DMS 273 (cell line): ENCODE measurements at regions not wholly inside any gene's neighbourhood (a gene's known extent, or its start where the extent isn't known, plus 50 kb on each side); places are given as distances from the start of the nearest gene placed in this dataset.

Source experiments
- DNase-seq: peaks from one replicate; lab custom pipeline; 2025; ENCODE audit not compliant: unreplicated experiment; lab: John Stamatoyannopoulos, UW

DNA sequence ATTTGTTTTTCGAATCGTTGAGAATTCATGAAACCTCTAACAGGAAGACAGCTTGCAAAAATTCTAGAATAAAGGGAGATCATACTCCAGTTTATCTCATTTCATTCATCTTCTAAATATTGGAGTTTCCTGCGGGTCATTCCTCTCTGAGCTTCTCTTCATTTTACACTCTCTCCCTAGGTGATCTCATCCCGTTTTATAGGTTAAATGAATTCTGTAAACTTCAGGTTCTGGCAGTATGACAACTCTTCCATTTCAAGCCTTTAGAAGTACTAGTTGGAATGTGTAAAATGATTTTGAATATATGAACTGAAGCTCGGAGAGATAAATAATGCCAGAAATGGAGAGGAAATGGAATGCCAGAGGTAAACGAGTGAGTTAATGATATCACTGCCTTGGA, 312.4 kb downstream of the METTL4 start:
- DNase-seq: no peak

DNA sequence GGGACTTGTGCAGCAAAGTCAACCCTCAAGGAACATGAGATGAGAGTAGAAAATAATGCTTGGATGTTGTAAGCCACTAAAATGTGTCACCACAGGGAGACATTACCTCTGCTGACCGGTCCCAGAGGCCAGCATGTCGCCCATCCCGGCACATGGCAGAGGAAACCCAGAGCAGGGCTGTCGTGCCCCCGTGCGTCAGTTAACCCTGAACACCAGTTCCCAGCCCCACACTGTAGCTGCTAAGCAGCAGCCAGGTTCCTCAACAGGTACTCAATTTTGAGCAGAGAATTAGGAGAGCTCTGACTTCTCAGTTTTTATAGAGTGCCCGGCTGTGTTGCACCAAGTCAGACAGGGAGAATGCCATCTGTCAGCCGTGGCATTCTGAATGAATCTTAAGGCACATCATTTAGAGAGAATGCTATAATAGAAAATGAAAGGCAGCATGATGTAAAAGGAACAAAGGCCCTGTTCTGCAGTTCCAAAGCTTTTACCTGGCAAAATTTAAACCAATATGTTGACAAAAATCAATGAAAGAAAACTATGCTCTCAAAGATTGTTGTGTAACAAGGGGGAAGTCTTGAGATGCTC, 307.9 kb downstream of the METTL4 start:
- DNase-seq: peak; percentile 25

DNA sequence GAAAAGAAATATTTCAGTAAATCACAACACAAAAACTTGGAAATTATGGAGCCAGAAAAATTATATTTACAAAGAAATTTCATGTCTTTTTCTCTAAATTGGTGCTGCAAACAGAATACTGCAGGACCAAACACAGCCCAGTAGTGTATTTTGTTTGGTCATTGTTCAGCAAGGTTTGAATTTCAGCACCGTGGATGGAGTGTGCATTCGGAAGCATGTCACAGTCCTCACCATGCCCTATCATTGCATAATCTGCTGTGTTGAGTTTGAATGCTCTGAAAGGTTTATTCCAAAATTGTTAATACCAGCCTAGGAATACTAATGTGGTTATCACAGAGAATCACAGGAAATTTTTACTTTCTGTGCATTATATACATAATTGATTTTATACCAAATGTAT, 296.7 kb downstream of the METTL4 start:
- no peak for DNase-seq

DNA sequence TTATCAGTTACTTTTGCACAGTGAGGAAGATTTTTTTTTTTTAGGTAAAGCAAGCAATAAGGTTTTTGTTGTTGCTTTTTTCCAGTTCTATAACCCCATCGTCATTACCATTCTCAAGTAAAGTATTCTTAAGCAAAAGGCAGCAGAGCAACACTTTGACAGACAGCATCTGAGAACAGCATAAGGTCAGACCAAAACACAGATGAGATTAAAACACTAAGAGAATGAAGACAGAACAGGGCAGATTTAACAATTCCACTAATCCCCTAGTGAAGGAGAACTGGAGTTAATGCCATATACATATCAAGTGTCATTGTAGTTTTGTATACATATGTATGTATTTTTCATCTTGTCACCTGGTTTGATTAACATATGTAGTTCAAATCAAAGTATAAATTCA, 290.2 kb downstream of the METTL4 start:
- no peak for DNase-seq

DNA sequence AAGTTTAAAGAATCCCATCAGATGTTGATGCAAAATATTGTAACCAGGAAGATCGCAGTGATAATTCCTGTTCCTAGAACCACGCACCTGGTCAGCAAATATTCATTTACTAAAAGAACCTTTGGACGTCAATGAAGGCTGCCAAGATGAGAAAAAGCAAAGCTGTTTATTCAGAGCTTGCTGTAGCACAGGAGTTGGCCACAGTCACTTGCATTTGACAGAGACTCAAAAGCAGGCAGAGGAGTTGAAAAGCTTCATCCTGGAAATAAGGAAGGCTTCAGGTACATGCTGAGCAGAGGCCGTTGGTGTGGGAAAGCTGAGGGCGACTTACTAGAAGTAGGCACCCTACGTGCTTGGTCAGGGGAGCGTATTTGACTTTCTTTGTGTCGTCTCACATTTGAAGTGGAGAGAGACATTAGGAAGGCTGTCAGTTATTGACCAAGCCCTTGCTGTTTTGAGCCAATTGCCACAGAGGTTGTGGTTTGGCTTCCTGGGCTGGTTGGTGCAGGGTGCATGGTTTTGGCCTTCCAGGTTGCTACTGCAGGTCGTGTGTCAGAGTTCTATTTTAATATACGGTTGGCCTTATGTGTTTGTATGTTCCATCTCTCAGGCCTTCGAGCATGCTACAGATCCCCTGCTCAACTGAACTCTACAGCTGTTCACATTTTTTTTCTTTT, 289.6 kb downstream of the METTL4 start:
- no peak for DNase-seq

DNA sequence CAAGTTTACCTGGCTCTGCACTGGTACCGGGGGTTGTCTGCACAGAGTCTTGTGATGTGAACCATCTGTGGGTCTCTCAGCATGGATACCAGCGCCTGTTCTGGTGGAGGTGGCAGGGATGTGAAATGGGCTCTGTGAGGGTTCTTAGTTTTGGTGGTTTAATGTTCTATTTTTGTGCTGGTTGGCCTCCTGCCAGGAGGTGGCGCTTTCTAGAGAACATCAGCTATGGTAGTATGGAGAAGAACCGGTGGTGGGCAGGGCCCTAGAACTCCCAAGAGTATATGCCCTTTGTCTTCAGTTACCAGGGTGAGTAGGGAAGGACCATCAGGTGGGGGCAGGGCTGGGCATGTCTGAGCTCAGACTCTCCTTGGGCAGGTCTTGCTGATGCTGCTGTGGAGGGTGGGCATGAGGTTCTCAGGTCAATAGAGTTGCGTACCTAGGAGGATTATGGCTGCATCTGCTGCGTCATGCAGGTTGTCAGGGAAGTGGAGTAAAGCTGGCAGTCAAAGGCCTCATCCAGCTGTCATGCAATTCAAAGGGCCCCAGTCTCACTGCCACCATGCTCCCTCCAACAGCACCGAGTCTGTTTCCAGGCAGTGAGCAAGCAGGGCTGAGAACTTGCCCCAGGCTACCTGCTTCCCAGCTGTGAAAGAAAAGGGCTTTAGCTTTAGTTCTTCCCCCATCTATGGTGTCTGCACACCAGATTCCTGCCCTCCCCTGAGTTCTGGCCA, 278.0 kb downstream of the METTL4 start:
- peak; percentile 43 for DNase-seq

DNA sequence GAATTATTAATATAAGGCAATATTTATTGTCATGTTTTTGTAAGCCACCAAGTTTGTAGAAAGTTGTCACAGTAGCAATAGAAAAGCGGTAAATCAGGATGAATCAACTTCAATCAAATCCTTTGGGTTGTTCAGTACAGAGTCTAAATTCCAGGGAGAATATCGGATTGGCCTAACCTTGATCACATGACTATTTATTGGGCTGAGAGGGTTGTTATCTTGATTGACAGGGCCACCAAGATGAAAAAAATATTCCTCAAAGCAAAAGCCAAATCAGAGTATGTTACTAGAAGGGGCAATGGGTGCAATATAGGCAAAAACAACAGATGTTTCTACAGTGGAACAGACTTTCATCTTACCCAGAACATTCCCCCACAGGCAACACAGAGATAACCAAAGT, 270.0 kb downstream of the METTL4 start:
- DNase-seq: no peak

DNA sequence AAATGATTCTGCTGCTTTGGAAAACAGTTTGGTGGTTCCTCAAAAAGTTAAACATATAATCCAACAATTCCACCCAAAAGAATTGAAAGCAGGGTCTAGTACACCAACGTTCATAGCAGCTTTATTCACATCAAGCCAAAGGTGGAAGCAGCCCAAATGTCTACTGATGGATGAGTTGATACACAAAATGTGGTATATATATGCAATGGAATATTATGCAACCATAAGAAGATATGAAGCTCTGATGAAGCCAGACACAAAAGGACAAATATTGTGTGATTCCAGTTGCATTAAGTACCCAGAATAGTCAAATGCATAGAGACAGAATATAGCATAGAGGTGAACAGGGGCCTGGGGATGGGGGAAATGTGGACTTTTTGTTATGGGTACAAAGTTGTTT, 269.3 kb downstream of the METTL4 start:
- DNase-seq: no peak

DNA sequence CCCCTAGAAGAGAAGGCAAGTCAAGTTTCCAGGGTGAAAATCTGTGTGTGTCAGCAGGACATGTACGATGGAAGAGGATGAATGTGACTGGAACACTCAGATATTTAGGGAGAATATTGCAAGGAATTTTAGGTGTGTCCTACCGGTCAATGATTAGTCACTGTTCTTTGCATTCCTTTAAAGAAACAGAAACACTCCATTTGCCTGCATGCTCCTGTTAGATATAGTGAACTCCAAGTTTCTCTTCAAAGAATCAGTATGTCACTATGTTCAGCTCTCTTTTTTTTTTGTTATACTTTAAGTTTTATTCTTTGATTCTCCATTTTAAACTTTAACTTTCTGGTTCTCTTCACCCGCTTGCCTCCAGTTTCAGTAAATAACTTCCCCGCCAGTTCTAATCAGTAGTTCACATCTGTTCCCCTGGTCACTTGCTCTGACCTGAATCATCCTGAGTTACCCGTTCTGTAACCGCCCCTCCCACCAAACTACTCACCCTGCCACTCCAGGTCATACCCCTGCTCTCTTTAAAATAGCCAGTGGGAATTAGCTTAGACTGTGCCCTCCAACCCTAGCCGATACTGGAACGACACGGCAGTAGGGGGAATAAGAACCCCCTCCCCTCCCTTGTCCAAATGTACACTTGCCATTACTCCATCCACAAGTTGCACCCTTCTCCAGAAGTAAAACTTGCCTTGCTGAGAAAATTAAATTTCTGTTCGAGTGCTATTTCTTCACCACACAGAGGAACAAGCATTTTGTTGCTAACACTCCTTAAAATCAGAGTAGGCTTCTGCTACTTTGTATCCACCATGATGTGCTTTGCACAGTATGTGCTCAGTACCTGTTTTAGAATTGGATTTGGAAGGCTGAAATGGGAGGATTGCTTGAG, 268.4 kb downstream of the METTL4 start:
- DNase-seq: no peak

DNA sequence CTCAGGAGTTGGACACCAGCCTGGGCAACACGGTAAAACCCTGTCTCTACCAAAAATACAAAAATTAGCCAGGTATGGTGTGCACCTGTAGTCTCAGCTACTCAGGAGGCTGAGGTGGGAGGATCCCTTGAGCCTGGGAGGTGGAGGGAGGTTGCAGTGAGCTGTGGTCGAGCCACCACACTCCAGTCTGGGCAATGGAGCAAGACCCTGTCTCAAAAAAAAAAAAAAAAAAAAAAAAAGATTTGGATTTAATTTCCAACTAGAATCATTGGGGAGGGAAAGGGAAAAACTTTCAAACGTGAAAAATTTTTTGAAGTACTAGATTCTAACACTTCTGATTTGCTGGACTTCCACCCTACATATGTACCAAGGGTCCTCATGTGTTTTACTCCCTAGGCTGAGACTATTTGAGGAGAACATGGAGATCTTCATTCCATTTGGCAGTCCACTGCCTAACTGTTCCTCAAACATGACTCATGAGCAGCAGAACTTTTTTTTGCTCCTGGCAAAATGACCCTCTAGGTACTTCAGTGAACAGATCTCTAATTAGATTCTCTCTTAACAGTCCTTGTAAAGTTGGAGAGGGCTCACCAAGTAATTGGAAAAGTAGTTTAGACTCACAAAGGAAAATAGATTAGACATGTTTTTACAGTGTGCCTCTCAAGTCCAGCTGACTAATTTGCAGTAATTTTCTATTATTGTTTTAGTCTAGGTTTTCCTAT, 267.6 kb downstream of the METTL4 start:
- DNase-seq: peak; percentile 24

DNA sequence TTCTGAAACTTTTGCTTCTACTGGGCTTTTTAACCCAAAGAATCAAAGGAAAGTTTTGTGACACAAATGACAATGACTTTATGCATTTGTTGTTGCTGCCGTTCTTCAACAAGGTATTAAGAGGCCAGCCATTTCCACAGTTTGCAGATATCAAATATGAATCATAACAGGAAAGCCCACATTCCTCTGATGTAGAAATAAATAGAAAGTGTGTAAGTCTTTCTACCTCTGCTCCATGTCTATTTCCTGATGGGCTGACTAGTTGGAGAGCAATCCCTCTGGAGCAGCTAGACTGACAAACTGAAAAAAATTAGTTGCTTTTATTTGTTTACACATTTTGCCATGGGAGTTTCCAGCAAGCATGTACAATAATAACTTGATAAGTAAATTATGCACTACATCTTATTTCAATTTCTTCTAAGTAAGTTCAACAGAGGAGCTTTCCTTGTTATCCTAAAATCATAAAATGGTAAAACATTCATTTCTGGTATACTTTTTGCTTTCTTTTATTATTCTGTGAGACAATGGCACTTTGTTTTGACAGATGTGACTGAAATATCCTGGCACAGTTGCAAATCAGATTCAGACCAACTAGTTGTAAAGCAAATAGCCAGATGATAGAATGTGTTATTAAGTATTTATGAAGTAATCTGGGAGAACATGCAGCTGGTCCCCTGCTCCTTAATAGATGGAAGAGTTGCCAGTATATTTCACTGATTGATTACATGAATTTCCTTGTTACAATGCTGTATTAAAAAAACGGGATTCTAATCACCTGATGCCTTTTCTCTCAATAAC, 266.7 kb downstream of the METTL4 start:
- peak; percentile 62 for DNase-seq

DNA sequence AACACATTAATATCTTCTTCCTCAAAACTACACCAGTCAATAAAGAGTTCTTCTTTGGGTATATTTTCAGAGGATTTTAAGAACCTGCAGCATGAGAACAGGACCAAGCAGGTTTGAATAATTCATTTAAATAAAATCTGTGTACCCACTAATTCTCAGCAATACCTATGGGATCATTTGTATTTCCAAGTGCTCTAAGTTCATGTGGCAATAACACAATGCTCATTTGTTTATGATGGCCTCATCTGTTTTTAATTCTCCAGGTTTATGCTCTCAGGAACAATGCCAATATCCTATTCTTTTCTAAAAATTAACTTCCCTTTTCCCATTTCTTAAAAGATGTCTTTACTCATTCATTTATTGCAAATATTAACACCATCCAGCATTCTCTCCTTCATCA, 264.7 kb downstream of the METTL4 start:
- no peak for DNase-seq

DNA sequence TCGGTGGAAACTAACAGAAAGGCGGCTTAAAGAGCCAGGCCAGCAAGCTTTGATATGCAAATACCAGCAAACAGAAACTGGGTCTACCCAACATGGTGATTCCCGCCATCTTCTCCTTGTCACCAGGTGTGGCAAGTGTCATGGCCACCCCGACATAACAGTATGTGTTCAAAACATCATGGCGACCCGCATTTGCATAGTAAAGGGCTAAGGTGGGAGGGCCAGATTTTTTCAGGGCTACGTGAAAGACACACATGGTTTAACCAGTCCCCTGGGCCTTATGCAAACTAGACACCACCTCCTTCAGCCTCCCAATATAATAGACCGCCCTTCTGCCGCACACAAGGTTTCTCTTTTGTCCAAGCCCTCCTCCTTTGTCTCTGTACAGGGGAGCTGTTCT, 260.4 kb downstream of the METTL4 start:
- no peak for DNase-seq

DNA sequence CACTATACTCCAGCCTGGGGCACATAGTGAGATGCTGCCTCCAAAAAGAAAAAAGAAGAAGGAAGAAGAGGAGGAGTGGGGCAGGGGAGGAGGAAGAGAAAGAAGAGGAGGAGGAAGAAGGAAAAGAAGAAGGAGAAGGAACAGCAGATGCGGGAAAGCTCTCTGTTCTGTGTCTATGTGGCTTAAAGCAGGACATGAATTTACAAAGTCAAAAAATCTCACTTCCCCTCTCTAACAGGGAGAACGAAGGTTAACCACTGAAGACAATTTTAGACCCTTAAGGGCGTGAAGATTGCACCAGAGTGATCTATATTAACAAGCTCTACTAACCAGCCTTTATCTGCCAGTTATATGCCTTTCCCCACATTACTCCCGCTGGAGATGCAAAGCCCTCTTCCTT, 258.9 kb downstream of the METTL4 start:
- no peak for DNase-seq

DNA sequence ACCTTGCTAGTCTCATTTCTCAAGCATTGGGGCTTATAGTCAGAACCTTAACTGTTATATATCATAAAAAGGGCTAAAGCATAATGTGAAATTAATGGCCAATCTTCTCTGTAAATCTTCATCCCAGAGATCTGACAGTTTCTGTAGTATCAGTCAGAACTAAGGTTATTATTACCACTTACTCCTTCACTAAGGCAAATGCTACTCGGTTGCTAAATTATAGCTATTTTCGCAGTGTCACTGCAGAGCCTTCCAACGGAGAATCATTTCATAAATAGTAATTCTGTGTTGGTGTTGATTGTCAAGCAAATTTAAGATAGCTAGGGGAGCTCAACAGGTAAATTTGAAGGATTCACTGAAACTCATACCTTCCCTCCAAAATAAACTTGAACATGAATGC, 258.0 kb downstream of the METTL4 start:
- DNase-seq: no peak

DNA sequence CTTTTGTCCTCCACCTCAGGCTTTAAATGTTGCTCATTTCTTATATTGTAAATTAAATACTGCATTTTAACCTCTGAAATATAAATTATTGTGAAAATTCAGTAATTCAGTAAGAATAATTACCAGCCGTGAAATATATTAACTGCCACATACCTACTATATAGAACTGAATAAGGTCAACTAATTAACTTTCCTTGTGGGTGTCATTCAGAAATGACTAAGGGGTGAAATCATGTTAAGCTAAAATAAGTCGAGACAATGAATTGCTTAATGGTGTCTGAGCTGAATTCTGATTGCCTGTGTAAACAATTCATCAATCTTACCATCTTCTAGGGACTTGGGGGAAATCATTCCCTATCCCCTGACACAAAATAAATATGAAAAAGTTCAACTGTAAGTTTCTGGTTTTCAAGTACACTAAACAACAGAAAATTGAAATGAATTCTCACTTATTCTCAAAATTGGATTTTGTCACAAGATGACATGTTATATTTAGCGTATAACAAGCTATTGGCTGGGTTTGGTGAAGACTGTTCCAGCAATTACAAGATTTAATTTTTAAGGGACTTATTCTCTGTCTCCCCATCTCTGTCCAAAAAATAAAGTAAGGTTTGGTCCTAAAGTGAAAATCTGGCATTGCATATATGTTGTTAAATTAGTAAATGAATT, 255.1 kb downstream of the METTL4 start:
- DNase-seq: no peak

DNA sequence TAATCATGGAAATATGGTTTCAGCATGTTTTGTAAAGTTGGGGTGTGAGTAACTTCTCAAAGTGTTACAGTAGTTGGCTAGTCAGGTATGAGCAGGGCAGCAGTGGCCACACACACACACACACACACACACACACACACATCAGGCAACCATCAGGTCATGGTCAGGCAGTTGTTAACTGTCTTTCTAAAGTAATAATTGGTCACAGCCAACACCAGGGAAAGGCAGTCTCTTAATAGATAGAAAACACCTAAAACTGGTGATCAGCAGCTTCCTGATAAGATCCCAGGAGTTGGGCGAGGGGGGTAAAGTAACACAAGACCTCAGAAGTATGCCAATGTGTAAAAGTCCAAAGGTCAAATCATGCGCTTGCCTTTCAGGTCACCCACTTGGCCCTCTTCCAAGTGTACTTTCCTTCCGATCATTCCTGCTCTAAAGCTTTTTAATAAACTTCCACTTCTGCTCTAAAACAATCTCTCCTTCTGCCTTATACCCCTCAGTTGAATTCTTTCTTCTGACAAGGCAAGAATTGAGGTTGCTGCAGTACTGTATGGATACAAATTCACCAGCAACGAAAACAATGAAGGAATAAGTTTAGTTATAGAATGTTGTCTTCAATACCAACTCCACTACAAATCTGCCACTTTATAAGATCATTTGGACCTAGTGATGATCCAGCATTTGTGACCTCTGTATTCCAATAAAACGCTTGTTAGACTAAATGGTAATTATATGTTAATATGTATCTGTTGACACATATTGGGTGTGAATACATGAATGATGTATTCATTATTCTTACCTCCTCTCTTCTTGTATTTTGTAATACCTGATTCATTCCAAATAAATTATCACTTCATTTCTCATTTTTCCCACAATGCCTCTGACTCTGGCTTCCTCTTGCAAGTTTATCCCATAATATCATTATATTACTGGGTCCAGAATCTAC, 254.3 kb downstream of the METTL4 start:
- no peak for DNase-seq

DNA sequence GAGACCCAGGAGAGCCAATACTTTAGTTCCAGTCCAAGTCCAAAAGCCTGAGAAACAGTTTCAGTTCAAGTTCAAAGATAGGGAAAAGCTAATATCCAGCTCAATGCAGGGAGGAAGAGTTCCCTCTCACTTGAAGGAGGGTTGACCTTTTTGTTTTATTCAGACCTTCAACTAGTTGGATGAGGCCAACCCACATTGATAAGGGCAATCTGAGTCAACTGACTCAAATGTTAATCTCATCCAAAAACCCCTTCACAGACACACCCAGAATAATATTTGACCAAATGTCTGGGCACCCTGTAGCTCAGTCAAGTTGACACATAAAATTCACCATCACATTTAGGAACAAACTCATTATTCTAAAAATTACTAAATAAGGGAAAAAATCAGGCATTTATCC, 246.8 kb downstream of the METTL4 start:
- DNase-seq: no peak
